MM.1S (cell line): ENCODE measurements at regions not wholly inside any gene's neighbourhood (a gene's known extent, or its start where the extent isn't known, plus 50 kb on each side); places are given as distances from the start of the nearest gene placed in this dataset.

Experiments
- EZH2 ChIP-seq: fragments of 300-600 bp; sonication (generic); optimal IDR thresholded peaks from 2 replicates; pipeline ENCODE3; 2017; ENCODE audit warnings: low read depth, mild to moderate bottlenecking, antibody characterized with exemption, low read length, mixed read lengths
- EZH2phosphoT487 ChIP-seq: fragments of 300-600 bp; sonication (generic); IDR thresholded peaks from 2 replicates; pipeline ENCODE4 v1.6.1; 2018; ENCODE audit warnings: antibody characterized with exemption, low read length
- TF ChIP-seq, protein P1 (sequence below): fragments of 300-600 bp; sonication (generic); IDR thresholded peaks from 2 replicates; pipeline ENCODE4 v1.5.1; 2016; ENCODE audit warnings: antibody characterized with exemption, low read length, mixed read lengths

DNA sequence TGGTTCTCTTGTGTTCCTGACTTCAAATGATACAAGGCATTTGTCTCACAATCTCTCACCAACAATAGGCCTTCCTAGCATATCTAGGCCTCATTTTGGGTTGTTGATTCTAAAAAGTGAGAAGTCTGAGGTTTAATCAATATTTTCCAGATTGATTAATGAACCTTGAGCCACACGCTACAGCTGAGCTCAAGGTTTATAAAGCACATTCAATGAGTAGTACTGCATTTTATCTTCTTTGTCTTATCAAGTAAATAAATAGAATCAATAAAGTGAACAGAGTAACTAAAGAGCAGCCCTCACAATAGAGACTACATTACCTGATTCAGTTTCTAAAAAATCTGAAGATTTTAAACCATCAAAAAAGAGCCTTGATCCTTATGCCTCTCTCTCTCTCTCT is 407.5 kb upstream of the CLEC14A start:
- TF ChIP-seq, protein P1, sequence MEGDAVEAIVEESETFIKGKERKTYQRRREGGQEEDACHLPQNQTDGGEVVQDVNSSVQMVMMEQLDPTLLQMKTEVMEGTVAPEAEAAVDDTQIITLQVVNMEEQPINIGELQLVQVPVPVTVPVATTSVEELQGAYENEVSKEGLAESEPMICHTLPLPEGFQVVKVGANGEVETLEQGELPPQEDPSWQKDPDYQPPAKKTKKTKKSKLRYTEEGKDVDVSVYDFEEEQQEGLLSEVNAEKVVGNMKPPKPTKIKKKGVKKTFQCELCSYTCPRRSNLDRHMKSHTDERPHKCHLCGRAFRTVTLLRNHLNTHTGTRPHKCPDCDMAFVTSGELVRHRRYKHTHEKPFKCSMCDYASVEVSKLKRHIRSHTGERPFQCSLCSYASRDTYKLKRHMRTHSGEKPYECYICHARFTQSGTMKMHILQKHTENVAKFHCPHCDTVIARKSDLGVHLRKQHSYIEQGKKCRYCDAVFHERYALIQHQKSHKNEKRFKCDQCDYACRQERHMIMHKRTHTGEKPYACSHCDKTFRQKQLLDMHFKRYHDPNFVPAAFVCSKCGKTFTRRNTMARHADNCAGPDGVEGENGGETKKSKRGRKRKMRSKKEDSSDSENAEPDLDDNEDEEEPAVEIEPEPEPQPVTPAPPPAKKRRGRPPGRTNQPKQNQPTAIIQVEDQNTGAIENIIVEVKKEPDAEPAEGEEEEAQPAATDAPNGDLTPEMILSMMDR = no peak
- TF ChIP-seq EZH2 (no peak), EZH2phosphoT487 (no peak)
